ENCODE measurements at regions not wholly inside any gene's neighbourhood (a gene's known extent, or its start where the extent isn't known, plus 50 kb on each side); places are given as distances from the start of the nearest gene placed in this dataset.

- intact Hi-C loops (cut with micrococcal nuclease; ENCODE audit: unreplicated experiment) = no loop called here
- Mint-ChIP-seq H3K27ac (ENCODE audit: unreplicated experiment) (no peak overlapping the region), H3K4me1 (ENCODE audit: low read depth, unreplicated experiment) (no peaks in the 10 kb centered on the region), H3K27me3 (ENCODE audit: unreplicated experiment) (no peaks in the 10 kb centered on the region), H3K36me3 (ENCODE audit: insufficient read depth, unreplicated experiment) (no peaks in the 10 kb centered on the region), H3K4me3 (ENCODE audit: low read depth, unreplicated experiment) (no peak overlapping the region), H3K9me3 (ENCODE audit: low read depth, unreplicated experiment) (peaks cover 11% of the 10 kb centered on the region)
- no TSS peak for BruUV-seq (replicated peaks)
- no peak for TF ChIP-seq CTCF (IDR thresholded peaks at IDR 0.05; ENCODE audit: unreplicated experiment)
- CTCF ChIA-PET = no interaction called here
- DNase-seq = no peak
Observed at GRCh38 chr5:106730506-106730905, 940.2 kb downstream of the EFNA5 start.

GRCh38 chr5:106728208-106728607 lies 942.5 kb downstream of the EFNA5 start:
- H3K36me3 Mint-ChIP-seq (ENCODE audit: insufficient read depth, unreplicated experiment) = no peaks in the 10 kb centered on the region
- H3K27ac Mint-ChIP-seq (ENCODE audit: unreplicated experiment) = no peak overlapping the region
- intact Hi-C loops (cut with micrococcal nuclease; ENCODE audit: unreplicated experiment) = no loop called here
- peaks cover 3% of the 10 kb centered on the region for H3K9me3 Mint-ChIP-seq (ENCODE audit: low read depth, unreplicated experiment)
- H3K4me1 Mint-ChIP-seq (ENCODE audit: low read depth, unreplicated experiment) = no peaks in the 10 kb centered on the region
- CTCF ChIA-PET = no interaction called here
- H3K4me3 Mint-ChIP-seq (ENCODE audit: low read depth, unreplicated experiment) = no peak overlapping the region
- no peak for TF ChIP-seq CTCF (IDR thresholded peaks at IDR 0.05; ENCODE audit: unreplicated experiment)
- no peaks in the 10 kb centered on the region for H3K27me3 Mint-ChIP-seq (ENCODE audit: unreplicated experiment)
- DNase-seq = no peak
- no TSS peak for BruUV-seq (replicated peaks)

GRCh38 chr5:106727071-106727470 lies 943.7 kb downstream of the EFNA5 start:
- no peak for TF ChIP-seq CTCF (IDR thresholded peaks at IDR 0.05; ENCODE audit: unreplicated experiment)
- Mint-ChIP-seq H3K27me3 (ENCODE audit: unreplicated experiment) (no peaks in the 10 kb centered on the region), H3K4me3 (ENCODE audit: low read depth, unreplicated experiment) (no peak overlapping the region), H3K36me3 (ENCODE audit: insufficient read depth, unreplicated experiment) (no peaks in the 10 kb centered on the region), H3K27ac (ENCODE audit: unreplicated experiment) (no peak overlapping the region), H3K9me3 (ENCODE audit: low read depth, unreplicated experiment) (no peaks in the 10 kb centered on the region), H3K4me1 (ENCODE audit: low read depth, unreplicated experiment) (no peaks in the 10 kb centered on the region)
- intact Hi-C loops (cut with micrococcal nuclease; ENCODE audit: unreplicated experiment) = no loop called here
- CTCF ChIA-PET = interaction anchor here (0.6 kb wide), 1 partner anchor 17 kb away, joined by 5 read pairs; no protein-coding TSS in a partner anchor
- BruUV-seq (replicated peaks) = no TSS peak
- no peak for DNase-seq

- TF ChIP-seq CTCF (IDR thresholded peaks at IDR 0.05; ENCODE audit: unreplicated experiment) = no peak
- Mint-ChIP-seq H3K27ac (ENCODE audit: unreplicated experiment) (no peak overlapping the region), H3K27me3 (ENCODE audit: unreplicated experiment) (no peaks in the 10 kb centered on the region), H3K4me3 (ENCODE audit: low read depth, unreplicated experiment) (no peak overlapping the region), H3K4me1 (ENCODE audit: low read depth, unreplicated experiment) (no peaks in the 10 kb centered on the region), H3K9me3 (ENCODE audit: low read depth, unreplicated experiment) (peaks cover 2% of the 10 kb centered on the region), H3K36me3 (ENCODE audit: insufficient read depth, unreplicated experiment) (no peaks in the 10 kb centered on the region)
- CTCF ChIA-PET = no interaction called here
- intact Hi-C loops (cut with micrococcal nuclease; ENCODE audit: unreplicated experiment) = no loop called here
- DNase-seq = no peak
- BruUV-seq (replicated peaks) = no TSS peak
Observed at GRCh38 chr5:106720367-106720766, 950.4 kb downstream of the EFNA5 start.

- CTCF ChIA-PET = no interaction called here
- DNase-seq = no peak
- Mint-ChIP-seq H3K9me3 (ENCODE audit: low read depth, unreplicated experiment) (no peaks in the 10 kb centered on the region), H3K27ac (ENCODE audit: unreplicated experiment) (no peak overlapping the region), H3K36me3 (ENCODE audit: insufficient read depth, unreplicated experiment) (no peaks in the 10 kb centered on the region), H3K4me1 (ENCODE audit: low read depth, unreplicated experiment) (no peaks in the 10 kb centered on the region), H3K27me3 (ENCODE audit: unreplicated experiment) (no peaks in the 10 kb centered on the region), H3K4me3 (ENCODE audit: low read depth, unreplicated experiment) (no peak overlapping the region)
- no TSS peak for BruUV-seq (replicated peaks)
- intact Hi-C loops (cut with micrococcal nuclease; ENCODE audit: unreplicated experiment) = no loop called here
- TF ChIP-seq CTCF (IDR thresholded peaks at IDR 0.05; ENCODE audit: unreplicated experiment) = no peak
Observed at GRCh38 chr5:106699796-106700195, 970.9 kb downstream of the EFNA5 start.

Data from Calu3 (cell line).